ENCODE measurements at regions not wholly inside any gene's neighbourhood (a gene's known extent, or its start where the extent isn't known, plus 50 kb on each side); places are given as distances from the start of the nearest gene placed in this dataset.

GRCh38 chr5:96330530-96331140 is 102.4 kb downstream of the PCSK1 start:
- no peak for TF ChIP-seq CTCF (IDR thresholded peaks at IDR 0.05)
- no peak for TF ChIP-seq EP300 (IDR thresholded peaks at IDR 0.05)

All from gastroesophageal sphincter (tissue), 3 donors.